ENCODE measurements at regions not wholly inside any gene's neighbourhood (a gene's known extent, or its start where the extent isn't known, plus 50 kb on each side); places are given as distances from the start of the nearest gene placed in this dataset.
A peak's percentile ranks its signal among the peaks of the same experiment; 100 is the strongest.

- peak; percentile 9 for DNase-seq (ENCODE audit: low spot score)
Measured at GRCh38 chr4:171676555-171677215, 136.5 kb upstream of the GALNTL6 start.

GRCh38 chr4:171674781-171675180 is 138.4 kb upstream of the GALNTL6 start:
- no peak for TF ChIP-seq CTCF (IDR thresholded peaks at IDR 0.05; ENCODE audit: extremely low read depth, insufficient read depth, missing control alignments)
- no peak for DNase-seq (ENCODE audit: low spot score)
- in situ Hi-C loops (cut with MboI; ENCODE audit: low pct_unique_long_range_greater_than_20kb, low sequenced_read_pairs, unreplicated experiment), result no loop called here

More at GRCh38 chr4:171676555-171677215, 136.5 kb upstream of the GALNTL6 start:
- in situ Hi-C loops (cut with MboI; ENCODE audit: low pct_unique_long_range_greater_than_20kb, low sequenced_read_pairs, unreplicated experiment), result no loop called here
- TF ChIP-seq CTCF (IDR thresholded peaks at IDR 0.05; ENCODE audit: extremely low read depth, insufficient read depth, missing control alignments), result no peak

- in situ Hi-C loops (cut with MboI; ENCODE audit: low pct_unique_long_range_greater_than_20kb, low sequenced_read_pairs, unreplicated experiment), result no loop called here
- no peak for TF ChIP-seq CTCF (IDR thresholded peaks at IDR 0.05; ENCODE audit: extremely low read depth, insufficient read depth, missing control alignments)
- no peak for DNase-seq (ENCODE audit: low spot score)
Measured at GRCh38 chr4:171668403-171668802, 144.8 kb upstream of the GALNTL6 start.

GRCh38 chr4:171667906-171668305 is 145.3 kb upstream of the GALNTL6 start:
- no peak for TF ChIP-seq CTCF (IDR thresholded peaks at IDR 0.05; ENCODE audit: extremely low read depth, insufficient read depth, missing control alignments)
- no peak for DNase-seq (ENCODE audit: low spot score)
- in situ Hi-C loops (cut with MboI; ENCODE audit: low pct_unique_long_range_greater_than_20kb, low sequenced_read_pairs, unreplicated experiment), result no loop called here

- no peak for DNase-seq (ENCODE audit: low spot score)
- TF ChIP-seq CTCF (IDR thresholded peaks at IDR 0.05; ENCODE audit: extremely low read depth, insufficient read depth, missing control alignments), result no peak
- in situ Hi-C loops (cut with MboI; ENCODE audit: low pct_unique_long_range_greater_than_20kb, low sequenced_read_pairs, unreplicated experiment), result no loop called here
Measured at GRCh38 chr4:171651071-171651470, 162.1 kb upstream of the GALNTL6 start.

GRCh38 chr4:171650543-171650942 is 162.7 kb upstream of the GALNTL6 start:
- DNase-seq (ENCODE audit: low spot score), result peak; percentile 14
- TF ChIP-seq CTCF (IDR thresholded peaks at IDR 0.05; ENCODE audit: extremely low read depth, insufficient read depth, missing control alignments), result peak; percentile 28
- in situ Hi-C loops (cut with MboI; ENCODE audit: low pct_unique_long_range_greater_than_20kb, low sequenced_read_pairs, unreplicated experiment), result no loop called here

All from GM13977 (cell line).